GM23338 (cell line): ENCODE measurements at regions not wholly inside any gene's neighbourhood (a gene's known extent, or its start where the extent isn't known, plus 50 kb on each side); places are given as distances from the start of the nearest gene placed in this dataset.

ENCODE experiments used
- CREB1 ChIP-seq: fragments of 250-450 bp; sonication (Bioruptor Pico); IDR thresholded peaks from 2 replicates; pipeline ENCODE4 v1.5.0; 2020; ENCODE audit warnings: low read depth, mild to moderate bottlenecking, moderate library complexity
- POLR2AphosphoS5 ChIP-seq: IDR thresholded peaks from 2 replicates; pipeline ENCODE4 v1.6.1; 2016; ENCODE audit warnings: antibody characterized with exemption, low read depth
- TF ChIP-seq, protein P1 (sequence below): fragments of 250-450 bp; sonication (Bioruptor Pico); IDR thresholded peaks from 2 replicates; pipeline ENCODE4 v1.5.0; 2020; ENCODE audit warnings: mild to moderate bottlenecking, moderate library complexity
- TF ChIP-seq, protein P2 (sequence below): IDR thresholded peaks from one replicate; pipeline ENCODE4 v1.6.1; 2018; ENCODE audit warnings: antibody characterized with exemption; ENCODE audit not compliant: unreplicated experiment

DNA sequence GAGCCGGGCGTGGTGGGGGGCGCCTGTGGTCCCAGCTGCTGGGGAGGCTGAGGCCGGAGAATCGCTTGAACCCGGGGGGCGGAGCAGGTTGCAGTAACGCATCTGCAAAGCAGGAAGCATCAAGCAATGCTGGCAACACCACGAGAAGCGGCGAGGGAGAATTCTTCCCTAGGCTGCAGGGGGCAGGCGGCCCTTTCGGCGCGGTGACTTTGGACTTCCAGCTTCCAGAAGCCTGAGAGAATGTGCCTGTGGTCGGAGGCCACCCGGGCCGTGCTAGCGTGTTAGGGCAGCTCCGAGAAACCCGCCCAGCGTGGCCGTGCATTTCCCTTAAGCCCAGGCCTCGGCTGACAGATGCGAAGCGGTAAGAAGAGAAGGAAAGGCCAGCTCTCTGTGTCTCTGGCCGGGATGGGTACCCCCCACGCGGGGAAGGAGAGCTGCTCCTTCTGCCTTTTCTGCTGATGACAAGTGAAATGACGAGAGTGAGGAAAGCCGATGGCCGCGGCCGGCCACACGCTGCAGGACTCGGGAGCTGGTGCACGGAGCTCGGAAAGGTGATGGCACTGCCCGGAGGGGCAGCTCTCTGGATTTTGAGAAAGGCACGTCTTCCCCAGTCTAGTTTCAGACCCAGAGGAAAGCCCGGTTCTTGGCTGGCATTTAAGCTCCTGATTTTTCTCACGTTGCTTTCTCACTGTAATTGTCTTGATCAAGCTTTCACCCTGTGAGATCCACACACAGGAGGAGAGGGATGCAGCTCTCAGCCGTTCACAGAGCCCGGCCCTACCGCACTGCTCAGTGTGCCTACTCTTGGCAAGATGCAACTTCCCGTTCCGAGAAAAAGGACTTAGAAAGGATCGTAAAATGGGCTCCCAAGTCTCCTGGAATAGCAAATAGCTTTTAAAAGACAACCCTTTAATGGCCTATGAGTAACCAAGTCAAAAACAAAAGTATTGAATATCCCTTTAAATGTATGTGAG is 68.3 kb upstream of the EXOC2 start (continued):
- TF ChIP-seq, protein P1, sequence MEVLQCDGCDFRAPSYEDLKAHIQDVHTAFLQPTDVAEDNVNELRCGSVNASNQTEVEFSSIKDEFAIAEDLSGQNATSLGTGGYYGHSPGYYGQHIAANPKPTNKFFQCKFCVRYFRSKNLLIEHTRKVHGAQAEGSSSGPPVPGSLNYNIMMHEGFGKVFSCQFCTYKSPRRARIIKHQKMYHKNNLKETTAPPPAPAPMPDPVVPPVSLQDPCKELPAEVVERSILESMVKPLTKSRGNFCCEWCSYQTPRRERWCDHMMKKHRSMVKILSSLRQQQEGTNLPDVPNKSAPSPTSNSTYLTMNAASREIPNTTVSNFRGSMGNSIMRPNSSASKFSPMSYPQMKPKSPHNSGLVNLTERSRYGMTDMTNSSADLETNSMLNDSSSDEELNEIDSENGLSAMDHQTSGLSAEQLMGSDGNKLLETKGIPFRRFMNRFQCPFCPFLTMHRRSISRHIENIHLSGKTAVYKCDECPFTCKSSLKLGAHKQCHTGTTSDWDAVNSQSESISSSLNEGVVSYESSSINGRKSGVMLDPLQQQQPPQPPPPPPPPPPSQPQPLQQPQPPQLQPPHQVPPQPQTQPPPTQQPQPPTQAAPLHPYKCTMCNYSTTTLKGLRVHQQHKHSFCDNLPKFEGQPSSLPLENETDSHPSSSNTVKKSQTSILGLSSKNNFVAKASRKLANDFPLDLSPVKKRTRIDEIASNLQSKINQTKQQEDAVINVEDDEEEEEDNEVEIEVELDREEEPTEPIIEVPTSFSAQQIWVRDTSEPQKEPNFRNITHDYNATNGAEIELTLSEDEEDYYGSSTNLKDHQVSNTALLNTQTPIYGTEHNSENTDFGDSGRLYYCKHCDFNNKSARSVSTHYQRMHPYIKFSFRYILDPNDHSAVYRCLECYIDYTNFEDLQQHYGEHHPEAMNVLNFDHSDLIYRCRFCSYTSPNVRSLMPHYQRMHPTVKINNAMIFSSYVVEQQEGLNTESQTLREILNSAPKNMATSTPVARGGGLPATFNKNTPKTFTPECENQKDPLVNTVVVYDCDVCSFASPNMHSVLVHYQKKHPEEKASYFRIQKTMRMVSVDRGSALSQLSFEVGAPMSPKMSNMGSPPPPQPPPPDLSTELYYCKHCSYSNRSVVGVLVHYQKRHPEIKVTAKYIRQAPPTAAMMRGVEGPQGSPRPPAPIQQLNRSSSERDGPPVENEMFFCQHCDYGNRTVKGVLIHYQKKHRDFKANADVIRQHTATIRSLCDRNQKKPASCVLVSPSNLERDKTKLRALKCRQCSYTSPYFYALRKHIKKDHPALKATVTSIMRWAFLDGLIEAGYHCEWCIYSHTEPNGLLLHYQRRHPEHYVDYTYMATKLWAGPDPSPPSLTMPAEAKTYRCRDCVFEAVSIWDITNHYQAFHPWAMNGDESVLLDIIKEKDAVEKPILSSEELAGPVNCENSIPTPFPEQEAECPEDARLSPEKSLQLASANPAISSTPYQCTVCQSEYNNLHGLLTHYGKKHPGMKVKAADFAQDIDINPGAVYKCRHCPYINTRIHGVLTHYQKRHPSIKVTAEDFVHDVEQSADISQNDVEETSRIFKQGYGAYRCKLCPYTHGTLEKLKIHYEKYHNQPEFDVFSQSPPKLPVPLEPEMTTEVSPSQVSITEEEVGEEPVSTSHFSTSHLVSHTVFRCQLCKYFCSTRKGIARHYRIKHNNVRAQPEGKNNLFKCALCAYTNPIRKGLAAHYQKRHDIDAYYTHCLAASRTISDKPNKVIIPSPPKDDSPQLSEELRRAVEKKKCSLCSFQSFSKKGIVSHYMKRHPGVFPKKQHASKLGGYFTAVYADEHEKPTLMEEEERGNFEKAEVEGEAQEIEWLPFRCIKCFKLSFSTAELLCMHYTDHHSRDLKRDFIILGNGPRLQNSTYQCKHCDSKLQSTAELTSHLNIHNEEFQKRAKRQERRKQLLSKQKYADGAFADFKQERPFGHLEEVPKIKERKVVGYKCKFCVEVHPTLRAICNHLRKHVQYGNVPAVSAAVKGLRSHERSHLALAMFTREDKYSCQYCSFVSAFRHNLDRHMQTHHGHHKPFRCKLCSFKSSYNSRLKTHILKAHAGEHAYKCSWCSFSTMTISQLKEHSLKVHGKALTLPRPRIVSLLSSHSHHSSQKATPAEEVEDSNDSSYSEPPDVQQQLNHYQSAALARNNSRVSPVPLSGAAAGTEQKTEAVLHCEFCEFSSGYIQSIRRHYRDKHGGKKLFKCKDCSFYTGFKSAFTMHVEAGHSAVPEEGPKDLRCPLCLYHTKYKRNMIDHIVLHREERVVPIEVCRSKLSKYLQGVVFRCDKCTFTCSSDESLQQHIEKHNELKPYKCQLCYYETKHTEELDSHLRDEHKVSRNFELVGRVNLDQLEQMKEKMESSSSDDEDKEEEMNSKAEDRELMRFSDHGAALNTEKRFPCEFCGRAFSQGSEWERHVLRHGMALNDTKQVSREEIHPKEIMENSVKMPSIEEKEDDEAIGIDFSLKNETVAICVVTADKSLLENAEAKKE (CRISPR knock-in tag): no peak
- TF ChIP-seq POLR2AphosphoS5 (no peak), CREB1 (no peak)
- TF ChIP-seq, protein P2, sequence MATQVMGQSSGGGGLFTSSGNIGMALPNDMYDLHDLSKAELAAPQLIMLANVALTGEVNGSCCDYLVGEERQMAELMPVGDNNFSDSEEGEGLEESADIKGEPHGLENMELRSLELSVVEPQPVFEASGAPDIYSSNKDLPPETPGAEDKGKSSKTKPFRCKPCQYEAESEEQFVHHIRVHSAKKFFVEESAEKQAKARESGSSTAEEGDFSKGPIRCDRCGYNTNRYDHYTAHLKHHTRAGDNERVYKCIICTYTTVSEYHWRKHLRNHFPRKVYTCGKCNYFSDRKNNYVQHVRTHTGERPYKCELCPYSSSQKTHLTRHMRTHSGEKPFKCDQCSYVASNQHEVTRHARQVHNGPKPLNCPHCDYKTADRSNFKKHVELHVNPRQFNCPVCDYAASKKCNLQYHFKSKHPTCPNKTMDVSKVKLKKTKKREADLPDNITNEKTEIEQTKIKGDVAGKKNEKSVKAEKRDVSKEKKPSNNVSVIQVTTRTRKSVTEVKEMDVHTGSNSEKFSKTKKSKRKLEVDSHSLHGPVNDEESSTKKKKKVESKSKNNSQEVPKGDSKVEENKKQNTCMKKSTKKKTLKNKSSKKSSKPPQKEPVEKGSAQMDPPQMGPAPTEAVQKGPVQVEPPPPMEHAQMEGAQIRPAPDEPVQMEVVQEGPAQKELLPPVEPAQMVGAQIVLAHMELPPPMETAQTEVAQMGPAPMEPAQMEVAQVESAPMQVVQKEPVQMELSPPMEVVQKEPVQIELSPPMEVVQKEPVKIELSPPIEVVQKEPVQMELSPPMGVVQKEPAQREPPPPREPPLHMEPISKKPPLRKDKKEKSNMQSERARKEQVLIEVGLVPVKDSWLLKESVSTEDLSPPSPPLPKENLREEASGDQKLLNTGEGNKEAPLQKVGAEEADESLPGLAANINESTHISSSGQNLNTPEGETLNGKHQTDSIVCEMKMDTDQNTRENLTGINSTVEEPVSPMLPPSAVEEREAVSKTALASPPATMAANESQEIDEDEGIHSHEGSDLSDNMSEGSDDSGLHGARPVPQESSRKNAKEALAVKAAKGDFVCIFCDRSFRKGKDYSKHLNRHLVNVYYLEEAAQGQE: no peak
